ENCODE measurements at regions not wholly inside any gene's neighbourhood (a gene's known extent, or its start where the extent isn't known, plus 50 kb on each side); places are given as distances from the start of the nearest gene placed in this dataset.

- Histone ChIP-seq H4K91ac (ENCODE audit: insufficient read length, low read depth, low read length) (no peak overlapping the region), H2BK120ac (ENCODE audit: low read depth, low read length, poor library complexity, severe bottlenecking) (no peak overlapping the region), H3K56ac (ENCODE audit: insufficient read length, low read depth, low read length) (no peak overlapping the region), H2BK12ac (ENCODE audit: insufficient read length, low read depth, low read length) (no peak overlapping the region), H2AFZ (ENCODE audit: low read length) (no peak overlapping the region), H3K27me3 (ENCODE audit: insufficient read depth, low read length) (no peaks in the 10 kb centered on the region; the same call in 1 of the 2 replicates), H3K23me2 (ENCODE audit: insufficient read length, low read depth, low read length, poor library complexity, severe bottlenecking) (no peaks in the 10 kb centered on the region), H3K4me1 (ENCODE audit: insufficient read depth, low read length) (no peaks in the 10 kb centered on the region), H4K8ac (replicated peaks; ENCODE audit: insufficient read length, low read depth, low read length) (no peak overlapping the region), H3T11ph (ENCODE audit: low read length) (no peak overlapping the region), H3K4me2 (ENCODE audit: insufficient read depth, insufficient read length, low read length) (no peak overlapping the region), H3K23ac (ENCODE audit: insufficient read length, low read depth, low read length) (no peak overlapping the region), H3K27ac (ENCODE audit: insufficient read length, low read depth, low read length) (no peak overlapping the region), H2BK20ac (ENCODE audit: low read depth, low read length, poor library complexity, severe bottlenecking) (no peak overlapping the region), H3K14ac (ENCODE audit: insufficient read depth, low read length) (no peak overlapping the region), H2BK15ac (ENCODE audit: low read depth, low read length) (no peak overlapping the region), H2BK5ac (ENCODE audit: insufficient read length, low read length) (no peak overlapping the region), H3K9ac (ENCODE audit: extremely low read depth, insufficient read length, low read length) (no peak overlapping the region), H4K5ac (ENCODE audit: insufficient read length, low read depth, low read length) (no peak overlapping the region), H3K4ac (ENCODE audit: low read depth, low read length) (no peak overlapping the region), H4K20me1 (ENCODE audit: control insufficient read depth, insufficient read depth, insufficient read length) (no peaks in the 10 kb centered on the region), H3K18ac (ENCODE audit: insufficient read length, low read depth, low read length) (no peak overlapping the region), H3K79me2 (ENCODE audit: insufficient read depth, low read length) (no peaks in the 10 kb centered on the region), H2AK5ac (ENCODE audit: insufficient read length, low read length) (no peak overlapping the region), H3K79me1 (ENCODE audit: insufficient read depth, low read depth, low read length, poor library complexity, severe bottlenecking) (no peaks in the 10 kb centered on the region), H3K9me3 (ENCODE audit: control insufficient read depth, low read depth, low read length) (no peaks in the 10 kb centered on the region)
- H3K36me3 Mint-ChIP-seq (ENCODE audit: insufficient read depth in 1 of 3, low read depth in 3 of 3) = peaks cover 0 to 2% (median 0%) of the 10 kb centered on the region in 3 experiments; a peak in 2 of 7 replicates
- peaks cover 6% of the 10 kb centered on the region for H3K27me3 Mint-ChIP-seq (ENCODE audit: low read depth)
- DNase-seq = no peak
- H3K9me3 Mint-ChIP-seq = no peaks in the 10 kb centered on the region; a peak in 1 of 5 replicates
- peaks cover 16 to 17% of the 10 kb centered on the region in 2 experiments for H3K4me1 Mint-ChIP-seq
- H3K4me3 Mint-ChIP-seq = no peak overlapping the region
- no peak for TF ChIP-seq CTCF (conservative IDR thresholded peaks at IDR 0.05)
- WGBS (ENCODE audit: extremely low coverage, insufficient read length, low lambda C conversion rate) = no CpG with 5 or more reads among the region's 4 CpGs
- no peak overlapping the region for H3K27ac Mint-ChIP-seq
Measured at GRCh38 chr2:234133004-234133403, 82.5 kb downstream of the SPP2 start.

All from H9 (cell line).